A549 (cell line): ENCODE measurements at regions not wholly inside any gene's neighbourhood (a gene's known extent, or its start where the extent isn't known, plus 50 kb on each side); places are given as distances from the start of the nearest gene placed in this dataset.

Experiments
- ATAC-seq, 2 experiments: fragments of 200-7000 bp in 1 of 2; fragments of >200 bp in 1 of 2; cut with Nextera tagmentation in 1 of 2; cut with Tn5 transposase in 1 of 2; 3 replicates each; pipeline versions ENCODE4 v1.8.0 to v1.9.1; 2018 to 2020; ENCODE audit warnings: mild to moderate bottlenecking in 1 of 2, moderate library complexity in 1 of 2
- CTCF ChIA-PET: fragments of 300-600 bp; sonication (Branson Sonifier 250); formaldehyde crosslinking; extraction: SDS; loops from one replicate; lab custom pipeline; 2021; ENCODE audit warnings: antibody characterized with exemption, inconsistent platforms; lab: Yijun Ruan, JAX
- POLR2A ChIA-PET: fragments of 350-600 bp; formaldehyde crosslinking; extraction: SDS; loops from one replicate; lab custom pipeline; 2021; ENCODE audit warnings: antibody characterized with exemption, inconsistent platforms; lab: Yijun Ruan, JAX
- DNase-seq, 2 experiments: peaks; one replicate each; pipeline versions ENCODE4 v3.0.0 to v3.0.0-alpha.2; 2011 to 2016; ENCODE audit warnings: low read depth in 1 of 2, low spot score in 1 of 2
- FAIRE-seq: peaks from 2 replicates; lab custom pipeline; 2011; peaks lifted over from hg19 to GRCh38; lab: Jason Lieb, UNC
- H3K27ac ChIP-seq, 2 experiments: fragments of >200 bp; sonication (Bioruptor Twin); formaldehyde crosslinking; 3 replicates each; pipeline ENCODE4 v1.5.1; 2016 to 2017
- H3K4me1 ChIP-seq: fragments of >200 bp; sonication (Bioruptor Twin); formaldehyde crosslinking; 3 replicates; pipeline ENCODE4 v1.6.1; 2016
- H3K4me2 ChIP-seq: fragments of >200 bp; sonication (Bioruptor Twin); formaldehyde crosslinking; 3 replicates; pipeline ENCODE4 v1.6.1; 2016
- H3K4me3 ChIP-seq: fragments of >200 bp; sonication (Bioruptor Twin); formaldehyde crosslinking; 3 replicates; pipeline ENCODE4 v1.5.1; 2016
- H3K9me3 ChIP-seq: fragments of >200 bp; sonication (Bioruptor Twin); formaldehyde crosslinking; 3 replicates; pipeline ENCODE4 v1.6.1; 2016
- ATOH8 ChIP-seq: fragments of 250-450 bp; sonication (Bioruptor Pico); IDR thresholded peaks from 2 replicates; pipeline ENCODE4 v1.5.0; 2020; ENCODE audit warnings: low read depth, mild to moderate bottlenecking, moderate library complexity
- BCL3 ChIP-seq: fragments of >200 bp; sonication (Bioruptor Twin); formaldehyde crosslinking; IDR thresholded peaks from 3 replicates; pipeline ENCODE4 v1.6.1; 2016
- CHD4 ChIP-seq: fragments of 200-600 bp; sonication (generic); IDR thresholded peaks from 2 replicates; pipeline ENCODE4 v1.6.1; 2016; ENCODE audit warnings: antibody characterized with exemption, mild to moderate bottlenecking, borderline replicate concordance
- CTCF ChIP-seq: fragments of >200 bp; sonication (Bioruptor Twin); formaldehyde crosslinking; IDR thresholded peaks from 3 replicates; pipeline ENCODE4 v1.5.1; 2016
- EP300 ChIP-seq, 2 experiments: fragments of >200 bp; sonication (Bioruptor Twin); formaldehyde crosslinking; IDR thresholded peaks; 2 replicates in 1 of 2; 3 replicates in 1 of 2; pipeline ENCODE4 v1.6.1; 2016 to 2017
- ESRRA ChIP-seq: fragments of 150-350 bp; IDR thresholded peaks from 2 replicates; pipeline ENCODE4 v1.6.1; 2014; ENCODE audit warnings: mild to moderate bottlenecking, low read length, borderline replicate concordance
- FOSB ChIP-seq: fragments of 250-450 bp; sonication (Bioruptor Pico); IDR thresholded peaks from 2 replicates; pipeline ENCODE4 v1.5.0; 2020; ENCODE audit warnings: mild to moderate bottlenecking, moderate library complexity
- FOSL2 ChIP-seq, 2 experiments: fragments of 450-650 bp in 1 of 2; fragments of >200 bp in 1 of 2; sonication (Bioruptor Twin) in 1 of 2; formaldehyde crosslinking; IDR thresholded peaks; 2 replicates each; pipeline versions ENCODE4 v1.5.0 to v1.6.1; 2016 to 2020; ENCODE audit warnings: mild to moderate bottlenecking in 1 of 2, moderate library complexity in 1 of 2
- FOXS1 ChIP-seq: fragments of 250-450 bp; sonication (Bioruptor Pico); IDR thresholded peaks from 2 replicates; pipeline ENCODE4 v1.5.0; 2020; ENCODE audit warnings: mild to moderate bottlenecking, moderate library complexity
- GATA3 ChIP-seq: IDR thresholded peaks from 2 replicates; pipeline ENCODE4 v1.6.1; 2012; ENCODE audit warnings: borderline replicate concordance
- HEYL ChIP-seq: fragments of 250-450 bp; sonication (Bioruptor Pico); IDR thresholded peaks from 2 replicates; pipeline ENCODE4 v1.8.0; 2021; ENCODE audit warnings: mild to moderate bottlenecking, moderate library complexity
- HOXA7 ChIP-seq: fragments of 250-450 bp; sonication (Bioruptor Pico); IDR thresholded peaks from 2 replicates; pipeline ENCODE4 v1.5.0; 2020; ENCODE audit warnings: mild to moderate bottlenecking, moderate library complexity
- JUN ChIP-seq, 2 experiments: fragments of >200 bp; sonication (Bioruptor Twin); formaldehyde crosslinking; IDR thresholded peaks; 2 replicates in 1 of 2; 3 replicates in 1 of 2; pipeline ENCODE4 v1.6.1; 2016 to 2017
- KDM1A ChIP-seq: fragments of 200-600 bp; sonication (generic); IDR thresholded peaks from 2 replicates; pipeline ENCODE4 v1.6.1; 2016; ENCODE audit warnings: low read depth, mild to moderate bottlenecking
- KDM5A ChIP-seq: fragments of 200-600 bp; sonication (generic); IDR thresholded peaks from 2 replicates; pipeline ENCODE4 v1.6.1; 2016; ENCODE audit warnings: antibody characterized with exemption, mild to moderate bottlenecking
- MAFK ChIP-seq: fragments of 450-650 bp; IDR thresholded peaks from 2 replicates; pipeline ENCODE4 v1.6.1; 2014; ENCODE audit not compliant: partially characterized antibody
- MYC ChIP-seq: IDR thresholded peaks from 2 replicates; pipeline ENCODE4 v1.6.1; 2012; ENCODE audit warnings: mild to moderate bottlenecking, inconsistent platforms, low read length, improper control_type of control experiment, borderline replicate concordance
- NFE2L2 ChIP-seq: fragments of 150-350 bp; conservative IDR thresholded peaks from 2 replicates; pipeline ENCODE4 v1.6.1; 2014; ENCODE audit warnings: low read length
- NPAS2 ChIP-seq: fragments of 250-450 bp; sonication (Bioruptor Pico); IDR thresholded peaks from 2 replicates; pipeline ENCODE4 v1.8.0; 2022; ENCODE audit warnings: mild to moderate bottlenecking, moderate library complexity, borderline replicate concordance
- POLR2AphosphoS2 ChIP-seq: conservative IDR thresholded peaks from 2 replicates; pipeline ENCODE4 v1.6.1; 2012; ENCODE audit warnings: low read length, improper control_type of control experiment, inconsistent platforms
- RARB ChIP-seq: fragments of 250-450 bp; sonication (Bioruptor Pico); IDR thresholded peaks from 2 replicates; pipeline ENCODE4 v1.8.0; 2021; ENCODE audit warnings: mild to moderate bottlenecking, moderate library complexity
- RCOR1 ChIP-seq: fragments of 150-350 bp; IDR thresholded peaks from 2 replicates; pipeline ENCODE4 v1.6.1; 2014; ENCODE audit warnings: antibody characterized with exemption, low read length, low read depth
- SMC3 ChIP-seq: fragments of >200 bp; sonication (Bioruptor Twin); formaldehyde crosslinking; IDR thresholded peaks from 3 replicates; pipeline ENCODE4 v1.6.1; 2018; ENCODE audit warnings: inconsistent platforms
- TFCP2L1 ChIP-seq: fragments of 250-450 bp; sonication (Bioruptor Pico); IDR thresholded peaks from 2 replicates; pipeline ENCODE4 v1.5.0; 2021; ENCODE audit warnings: mild to moderate bottlenecking
- TP53 ChIP-seq: fragments of 250-450 bp; sonication (Bioruptor Pico); IDR thresholded peaks from 2 replicates; pipeline ENCODE4 v1.5.0; 2021; ENCODE audit warnings: mild to moderate bottlenecking, moderate library complexity
- USF2 ChIP-seq: fragments of 450-650 bp; IDR thresholded peaks from 2 replicates; pipeline ENCODE4 v1.6.1; 2014; ENCODE audit warnings: antibody characterized with exemption
- ZC3H11A ChIP-seq: fragments of 450-650 bp; IDR thresholded peaks from 2 replicates; pipeline ENCODE4 v1.6.1; 2014; ENCODE audit warnings: antibody characterized with exemption, mild to moderate bottlenecking
- ZFP36 ChIP-seq: fragments of 450-650 bp; IDR thresholded peaks from 2 replicates; pipeline ENCODE4 v1.6.1; 2014; ENCODE audit warnings: borderline replicate concordance; ENCODE audit not compliant: partially characterized antibody
- ZNF302 ChIP-seq: fragments of 250-450 bp; sonication (Bioruptor Pico); IDR thresholded peaks from 2 replicates; pipeline ENCODE4 v1.9.0; 2021; ENCODE audit warnings: inconsistent platforms, mild to moderate bottlenecking, moderate library complexity
- ZSCAN20 ChIP-seq: fragments of 250-450 bp; sonication (Bioruptor Pico); IDR thresholded peaks from 2 replicates; pipeline ENCODE4 v1.8.0; 2022; ENCODE audit warnings: mild to moderate bottlenecking, moderate library complexity
- WGBS: methylation state at CpG from one replicate; pipeline ENCODE4 v1.1.6; 2017; ENCODE audit errors: missing lambda C conversion rate; 5-methylcytosine and 5-hydroxymethylcytosine counted together
- TF ChIP-seq, protein P1 (sequence below): IDR thresholded peaks from 2 replicates; pipeline ENCODE4 v1.6.1; 2012; ENCODE audit warnings: low read depth, borderline replicate concordance
- TF ChIP-seq, protein P2 (sequence below): fragments of >200 bp; sonication (Bioruptor Twin); formaldehyde crosslinking; IDR thresholded peaks from 2 replicates; pipeline ENCODE4 v1.6.1; 2016

DNA sequence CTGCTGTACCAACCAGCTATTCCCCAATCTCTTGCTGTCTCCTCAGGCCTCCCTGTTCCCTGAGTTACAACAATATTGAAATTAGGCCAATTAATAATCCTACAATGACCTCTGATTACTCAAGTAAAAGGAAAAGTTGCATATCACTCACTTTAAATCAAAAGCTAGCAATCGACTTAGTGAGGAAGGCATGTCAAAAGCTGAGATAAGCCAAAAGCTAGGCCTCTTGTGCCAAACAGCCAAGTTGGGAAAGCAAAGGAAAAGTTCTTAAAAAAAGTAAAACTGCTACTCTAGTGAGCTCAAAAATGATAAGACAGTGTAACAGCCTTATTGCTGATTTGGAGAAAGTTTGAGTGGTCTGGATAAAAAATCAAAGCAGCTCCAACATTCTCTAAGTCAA is 129.8 kb downstream of the LSMEM1 start:
- Histone ChIP-seq H3K9me3 (no peaks in the 10 kb centered on the region), H3K4me3 (no peak overlapping the region), H3K4me1 (no peaks in the 10 kb centered on the region), H3K27ac (no peak overlapping the region), H3K4me2 (no peak overlapping the region)
- CTCF ChIA-PET, result no interaction called here
- ATAC-seq (no peak), DNase-seq (no peak), FAIRE-seq (no peak)
- POLR2A ChIA-PET, result no interaction called here
- TF ChIP-seq ESRRA (no peak), ZC3H11A (no peak), NFE2L2 (no peak), USF2 (no peak), ZFP36 (no peak), POLR2AphosphoS2 (no peak), KDM5A (no peak), HOXA7 (CRISPR knock-in tag) (no peak), ZSCAN20 (CRISPR knock-in tag) (no peak), BCL3 (no peak), ATOH8 (CRISPR knock-in tag) (no peak), ZNF302 (CRISPR knock-in tag) (no peak)
- WGBS, result 3% methylated on average over 1 of the region's 1 CpG

DNA sequence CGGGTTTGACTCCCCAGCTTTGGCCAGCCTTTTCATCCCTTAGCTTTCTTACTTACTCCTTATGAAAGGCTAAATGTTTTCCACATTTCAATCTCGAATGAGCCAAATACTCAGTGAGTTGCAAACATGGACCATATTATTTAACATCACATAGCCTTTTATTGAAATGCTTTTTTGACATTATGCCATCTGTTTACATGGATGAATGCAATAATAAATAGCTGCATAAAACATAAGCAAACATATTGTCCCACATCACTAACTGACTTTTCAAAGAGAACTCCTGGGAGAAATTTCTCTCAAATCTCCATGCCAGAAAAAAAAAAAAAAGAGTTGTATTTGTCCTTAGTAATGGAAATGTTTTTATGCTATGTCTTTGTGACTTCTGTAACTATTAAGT is 134.9 kb downstream of the LSMEM1 start:
- Histone ChIP-seq H3K27ac (no peak overlapping the region), H3K9me3 (no peaks in the 10 kb centered on the region), H3K4me1 (no peaks in the 10 kb centered on the region), H3K4me3 (no peak overlapping the region), H3K4me2 (no peak overlapping the region)
- TF ChIP-seq KDM5A (no peak), FOSB (CRISPR knock-in tag) (no peak), TP53 (CRISPR knock-in tag) (no peak), SMC3 (no peak), RCOR1 (no peak), FOXS1 (no peak)
- TF ChIP-seq, protein P1, sequence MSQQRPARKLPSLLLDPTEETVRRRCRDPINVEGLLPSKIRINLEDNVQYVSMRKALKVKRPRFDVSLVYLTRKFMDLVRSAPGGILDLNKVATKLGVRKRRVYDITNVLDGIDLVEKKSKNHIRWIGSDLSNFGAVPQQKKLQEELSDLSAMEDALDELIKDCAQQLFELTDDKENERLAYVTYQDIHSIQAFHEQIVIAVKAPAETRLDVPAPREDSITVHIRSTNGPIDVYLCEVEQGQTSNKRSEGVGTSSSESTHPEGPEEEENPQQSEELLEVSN, result no peak
- peak; percentile 28 for FAIRE-seq
- ChIA-PET CTCF (interaction anchor here (0.6 kb wide), 1 partner anchor 765 kb away, joined by 3 read pairs; no protein-coding TSS in a partner anchor), POLR2A (no interaction called here)
- 4% methylated on average over 2 of the region's 2 CpGs for WGBS
- no peak for DNase-seq
- ATAC-seq, result no peak

DNA sequence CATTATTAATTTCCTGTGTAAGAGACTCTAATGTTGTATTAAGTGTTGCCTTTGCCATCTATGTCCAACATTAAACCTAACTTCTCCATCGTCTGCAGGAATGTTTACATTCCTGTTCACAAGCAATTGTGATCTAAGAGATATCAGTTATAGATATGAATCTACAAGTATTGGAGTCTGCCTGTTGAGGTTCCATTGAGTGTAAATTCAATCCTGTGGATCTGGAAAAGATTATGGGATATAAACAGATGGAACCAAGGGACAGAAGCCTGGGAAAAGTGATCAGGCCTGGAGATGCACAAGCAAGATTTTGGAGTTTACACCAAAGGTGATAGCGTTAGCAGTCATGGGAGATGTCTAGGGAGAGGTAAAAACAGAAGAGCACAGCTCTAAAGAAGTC is 135.5 kb downstream of the LSMEM1 start:
- Histone ChIP-seq H3K9me3 (no peaks in the 10 kb centered on the region), H3K4me2 (no peak overlapping the region), H3K4me1 (no peaks in the 10 kb centered on the region), H3K4me3 (no peak overlapping the region), H3K27ac (no peak overlapping the region)
- POLR2A ChIA-PET, result no interaction called here
- DNase-seq, result no peak
- CTCF ChIA-PET, result interaction anchor here (0.6 kb wide), 1 partner anchor 765 kb away, joined by 3 read pairs; no protein-coding TSS in a partner anchor
- TF ChIP-seq CTCF (no peak), HEYL (CRISPR knock-in tag) (no peak), JUN (IDR thresholded peaks at IDR 0.05) (no peak), KDM1A (no peak), EP300 (IDR thresholded peaks at IDR 0.05) (no peak), CHD4 (no peak), FOSL2 (IDR thresholded peaks at IDR 0.05) (no peak), FOSL2 (CRISPR knock-in tag; IDR thresholded peaks at IDR 0.05) (no peak), MYC (no peak), POLR2AphosphoS2 (no peak), RARB (no peak), TFCP2L1 (CRISPR knock-in tag) (no peak), GATA3 (no peak), NPAS2 (no peak), MAFK (no peak), KDM5A (no peak)
- TF ChIP-seq, protein P2, sequence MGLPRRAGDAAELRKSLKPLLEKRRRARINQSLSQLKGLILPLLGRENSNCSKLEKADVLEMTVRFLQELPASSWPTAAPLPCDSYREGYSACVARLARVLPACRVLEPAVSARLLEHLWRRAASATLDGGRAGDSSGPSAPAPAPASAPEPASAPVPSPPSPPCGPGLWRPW, result no peak
- no peak for FAIRE-seq
- 16% methylated on average over 2 of the region's 2 CpGs for WGBS
- no peak for ATAC-seq
